ENCODE measurements at regions not wholly inside any gene's neighbourhood (a gene's known extent, or its start where the extent isn't known, plus 50 kb on each side); places are given as distances from the start of the nearest gene placed in this dataset.

DNA sequence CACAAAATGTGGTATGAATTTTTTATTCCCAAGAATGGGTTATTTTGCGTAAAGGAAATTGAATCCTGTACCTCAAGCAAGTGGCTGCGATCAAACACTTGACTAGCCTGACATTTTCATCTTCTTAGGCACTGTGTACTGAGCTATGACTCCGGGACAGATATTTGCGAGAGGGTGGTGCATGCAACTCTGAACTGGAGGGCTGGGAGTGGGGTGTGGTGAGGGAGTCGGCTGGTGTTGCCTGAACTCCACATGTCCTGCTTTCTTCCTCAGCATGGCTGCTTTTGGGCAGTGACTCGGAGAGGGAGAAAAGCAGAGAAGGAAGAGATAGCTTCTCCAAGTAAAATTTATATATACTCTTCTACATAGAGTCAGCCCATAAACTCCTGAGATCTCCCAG lies 68.5 kb upstream of the GATB start:
- ATAC-seq (no peak), DNase-seq (ENCODE audit: low spot score) (no peak)

- DNase-seq (ENCODE audit: low spot score), result no peak
- peak; percentile 69 for ATAC-seq
These were observed 63.8 kb upstream of the GATB start for GRCh38 chr4:151824656-151825055.

DNA sequence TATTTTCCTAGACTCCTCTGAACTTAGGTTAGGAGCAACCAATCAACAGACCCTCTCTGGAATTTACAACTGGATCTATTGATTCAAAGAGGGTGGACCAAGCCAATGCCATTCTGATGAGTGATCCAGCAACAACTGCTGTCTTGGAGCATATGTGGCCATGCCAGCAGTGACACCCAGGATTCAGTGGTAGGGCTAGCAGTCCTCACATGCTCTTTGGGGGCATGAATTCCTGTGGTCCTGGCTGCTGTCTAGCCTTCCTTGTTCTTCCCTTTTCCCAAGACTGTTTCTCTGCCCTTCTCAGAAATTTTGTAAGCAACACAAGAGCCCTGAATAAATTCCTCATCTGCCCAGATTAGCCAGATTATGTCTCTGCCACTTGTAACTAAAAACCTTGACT lies 61.5 kb upstream of the GATB start:
- ATAC-seq (no peak), DNase-seq (ENCODE audit: low spot score) (no peak)

DNA sequence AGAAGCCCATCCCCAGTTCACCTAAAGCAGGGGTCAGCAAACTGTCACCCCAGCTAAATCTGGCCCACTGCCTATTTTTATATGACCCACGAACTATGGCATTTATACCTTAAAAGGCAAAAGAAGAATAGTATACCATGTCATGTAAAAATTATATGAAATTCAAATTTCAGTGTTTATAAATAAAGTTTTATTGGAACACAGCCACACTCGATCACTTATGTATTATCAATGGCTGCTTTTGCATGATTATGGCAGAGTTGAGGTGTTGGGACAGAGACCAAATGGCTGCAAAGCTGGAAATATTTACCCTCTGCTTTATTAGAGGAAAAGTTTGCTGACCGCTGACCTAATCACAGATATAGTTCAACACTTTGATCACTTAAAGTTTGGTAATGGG lies 59.2 kb upstream of the GATB start:
- ATAC-seq, result no peak
- DNase-seq (ENCODE audit: low spot score), result no peak

GRCh38 chr4:151811403-151811802 lies 50.6 kb upstream of the GATB start:
- no peak for DNase-seq (ENCODE audit: low spot score)
- ATAC-seq, result no peak

All from left lobe of liver (tissue), 2 donors.